K562 (cell line): ENCODE measurements at regions not wholly inside any gene's neighbourhood (a gene's known extent, or its start where the extent isn't known, plus 50 kb on each side); places are given as distances from the start of the nearest gene placed in this dataset.

Experiments used
- ATAC-seq: fragments of 200-7000 bp; cut with Tn5 transposase; 3 replicates; pipeline ENCODE4 v1.9.1; 2020; ENCODE audit warnings: moderate library complexity
- BruUV-seq: library from RNA; stranded (reverse); fragments of 400-500 nt; replicated peaks from 2 replicates; lab custom pipeline; 2021; lab: Mats Ljungman, UMichigan
- CTCF ChIA-PET: fragments of 300-600 bp; formaldehyde crosslinking; extraction: SDS; loops from one replicate; lab custom pipeline; 2021; ENCODE audit warnings: low intra/inter-chr PET ratio; lab: Yijun Ruan, JAX
- POLR2A ChIA-PET: fragments of 300-600, 350-650 bp; sonication (Branson Sonifier 250); formaldehyde crosslinking; extraction: SDS; loops from one replicate; lab custom pipeline; 2021; ENCODE audit warnings: antibody characterized with exemption, inconsistent platforms; lab: Yijun Ruan, JAX
- DNase-seq, 4 experiments: peaks; one replicate each; pipeline versions ENCODE4 v3.0.0 to v3.0.0-alpha.2; 2011 to 2018; ENCODE audit warnings: low spot score in 3 of 4, mixed read lengths in 3 of 4; ENCODE audit errors: extremely low read depth in 1 of 4
- FAIRE-seq: peaks from 2 replicates; lab custom pipeline; 2011; peaks lifted over from hg19 to GRCh38; lab: Jason Lieb, UNC
- H2AFZ ChIP-seq: 2 replicates; pipeline ENCODE4 v1.6.0; 2011; ENCODE audit warnings: low read depth, low read length, control low read depth, inconsistent platforms
- H3K27ac ChIP-seq: fragments of 200-600 bp; 3 replicates; pipeline ENCODE4 v1.8.0; 2011; ENCODE audit warnings: low read depth, mild to moderate bottlenecking, control low read depth, inconsistent platforms, low read length, moderate library complexity, mixed read lengths; ENCODE audit errors: extremely low read depth
- H3K27me3 ChIP-seq, 2 experiments: fragments of 300-600 bp in 1 of 2; 2 replicates in 1 of 2; 3 replicates in 1 of 2; pipeline versions ENCODE4 v1.6.0 to v1.8.0; 2011; ENCODE audit warnings: inconsistent platforms in 2 of 2, low read length in 2 of 2, mild to moderate bottlenecking in 1 of 2, mixed read lengths in 1 of 2, moderate library complexity in 1 of 2; ENCODE audit not compliant: control insufficient read depth in 2 of 2, insufficient read depth in 2 of 2
- H3K36me3 ChIP-seq: fragments of 300-600 bp; 3 replicates; pipeline ENCODE4 v1.8.0; 2011; ENCODE audit warnings: mild to moderate bottlenecking, low read length, inconsistent platforms; ENCODE audit not compliant: control insufficient read depth, insufficient read depth
- H3K4me1 ChIP-seq, 2 experiments: fragments of 200-600 bp in 1 of 2; replicated peaks in 1 of 2; 2 replicates in 1 of 2; 3 replicates in 1 of 2; pipeline versions ENCODE4 v1.5.1 to v1.8.0; 2011; ENCODE audit warnings: inconsistent platforms in 2 of 2, low read length in 2 of 2, mild to moderate bottlenecking in 1 of 2, mixed read lengths in 1 of 2, moderate library complexity in 1 of 2; ENCODE audit not compliant: control insufficient read depth in 2 of 2, insufficient read depth in 2 of 2
- H3K4me2 ChIP-seq: 2 replicates; pipeline ENCODE4 v1.6.1; 2011; ENCODE audit warnings: low read length, control low read depth, inconsistent platforms, mixed read lengths; ENCODE audit not compliant: insufficient read depth
- H3K4me3 ChIP-seq: fragments of 200-600 bp; sonication (generic), shearing (Covaris generic); 2 replicates; pipeline ENCODE4 v1.5.1; 2016; ENCODE audit warnings: control low read depth, inconsistent platforms
- H3K79me2 ChIP-seq: fragments of 200-600 bp; 3 replicates; pipeline ENCODE4 v1.8.0; 2011; ENCODE audit warnings: low read length, inconsistent platforms; ENCODE audit not compliant: control insufficient read depth, insufficient read depth
- H3K9ac ChIP-seq, 2 experiments: 2 replicates each; pipeline versions ENCODE4 v1.6.0 to v1.6.1; 2011; ENCODE audit warnings: low read depth in 2 of 2, low read length in 2 of 2, control low read depth in 1 of 2, inconsistent platforms in 1 of 2, mild to moderate bottlenecking in 1 of 2, mixed read lengths in 1 of 2; ENCODE audit not compliant: insufficient read depth in 1 of 2
- H3K9me1 ChIP-seq: one replicate; pipeline ENCODE4 v1.6.0; 2011; ENCODE audit warnings: inconsistent platforms, mild to moderate bottlenecking, low read length, moderate library complexity; ENCODE audit not compliant: control insufficient read depth, insufficient read depth
- H3K9me3 ChIP-seq: replicated peaks from 2 replicates; pipeline ENCODE4 v1.5.1; 2011; ENCODE audit warnings: low read depth, low read length, inconsistent platforms; ENCODE audit not compliant: control insufficient read depth, insufficient read depth
- H4K20me1 ChIP-seq: replicated peaks from 2 replicates; pipeline ENCODE4 v1.6.1; 2011; ENCODE audit warnings: low read length, inconsistent platforms, mixed read lengths; ENCODE audit not compliant: control insufficient read depth, insufficient read depth
- FOXA1 ChIP-seq: fragments of 450-650 bp; IDR thresholded peaks from 2 replicates; pipeline ENCODE4 v1.6.1; 2016; ENCODE audit warnings: mild to moderate bottlenecking, borderline replicate concordance
- RBFOX2 ChIP-seq: fragments of 200-400 bp; formaldehyde crosslinking; IDR thresholded peaks from 2 replicates; pipeline ENCODE4 v1.6.1; 2017; ENCODE audit warnings: low read depth, mild to moderate bottlenecking, low read length, moderate library complexity
- SPI1 ChIP-seq: IDR thresholded peaks from 2 replicates; pipeline ENCODE4 v1.6.1; 2011; ENCODE audit warnings: low read depth, low read length, control low read depth, borderline replicate concordance
- YY1 ChIP-seq, 3 experiments: IDR thresholded peaks; 2 replicates each; pipeline ENCODE4 v1.6.1; 2011; ENCODE audit warnings: low read length in 2 of 3, mild to moderate bottlenecking in 2 of 3, moderate library complexity in 2 of 3, borderline replicate concordance in 1 of 3, control low read depth in 1 of 3, low read depth in 1 of 3; ENCODE audit not compliant: insufficient read depth in 3 of 3, insufficient replicate concordance in 2 of 3, control insufficient read depth in 1 of 3, insufficient read length in 1 of 3; ENCODE audit errors: extremely low read depth in 1 of 3
- ZBTB12 ChIP-seq: fragments of 250-450 bp; sonication (Bioruptor Pico); IDR thresholded peaks from 2 replicates; pipeline ENCODE4 v1.4.0; 2020
- ZKSCAN3 ChIP-seq: fragments of 250-450 bp; sonication (Bioruptor Pico); IDR thresholded peaks from 2 replicates; pipeline ENCODE4 v1.4.0; 2020
- ZNF143 ChIP-seq: sonication (generic); formaldehyde crosslinking; IDR thresholded peaks from 2 replicates; pipeline ENCODE4 v1.9.0; 2022; ENCODE audit warnings: mild to moderate bottlenecking, missing genetic modification reagents
- WGBS: fragments of 100-300 bp; shearing (Covaris generic); methylation state at CpG from one replicate; pipeline ENCODE4 v1.1.6; 2016; ENCODE audit warnings: low coverage, mixed read lengths; ENCODE audit not compliant: insufficient coverage; ENCODE audit errors: missing lambda C conversion rate; 5-methylcytosine and 5-hydroxymethylcytosine counted together
- in situ Hi-C: fragments of 300-500 bp; cut with MboI; formaldehyde crosslinking; loops from 4 replicates; pipeline ENCODE4 v1.15.0; 2018; ENCODE audit warnings: inconsistent platforms, mixed read lengths
- intact Hi-C: fragments of 100-400 bp; cut with micrococcal nuclease; formaldehyde crosslinking; loops from 2 replicates; pipeline ENCODE4 v1.14.2; 2022
- TF ChIP-seq, protein P1 (sequence below): fragments of 200-800 bp; sonication (Bioruptor generic); IDR thresholded peaks from 2 replicates; pipeline ENCODE4 v1.6.1; 2017; ENCODE audit warnings: missing genetic modification characterization, missing compliant biosample characterization

DNA sequence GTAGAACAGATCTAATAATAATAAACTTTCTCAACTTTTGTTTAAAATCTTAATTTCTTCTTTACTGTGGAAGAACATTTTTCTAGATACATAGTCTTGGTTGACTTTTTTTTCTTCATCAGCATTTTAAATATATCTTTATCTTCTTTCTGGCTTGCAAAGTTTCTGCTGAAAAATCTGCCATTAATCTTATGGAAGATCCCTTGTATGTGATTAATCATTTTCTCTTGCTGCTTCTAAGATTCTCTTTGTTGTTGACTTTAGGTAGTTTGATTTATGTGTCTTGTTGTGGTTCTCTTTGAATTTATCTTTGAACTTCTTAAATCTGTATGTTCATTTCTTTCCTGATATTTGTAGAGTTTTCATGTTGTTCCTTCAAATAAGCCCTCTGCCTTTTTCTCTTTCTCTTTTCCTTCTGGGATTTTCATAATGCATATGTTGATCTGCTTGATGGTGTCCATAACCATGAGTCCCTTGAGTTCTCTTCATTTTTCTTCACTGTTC is 657.6 kb upstream of the CXADR start (continued):
- no peak for TF ChIP-seq FOXA1
- no peak for TF ChIP-seq YY1 (IDR thresholded peaks at IDR 0.05; ENCODE audit: borderline replicate concordance in 1 of 3, control insufficient read depth in 1 of 3, extremely low read depth in 1 of 3, insufficient read depth in 3 of 3, insufficient read length in 1 of 3, insufficient replicate concordance in 2 of 3, low read depth in 1 of 3, low read length in 2 of 3)
- TF ChIP-seq RBFOX2, result no peak
- TF ChIP-seq, protein P1, sequence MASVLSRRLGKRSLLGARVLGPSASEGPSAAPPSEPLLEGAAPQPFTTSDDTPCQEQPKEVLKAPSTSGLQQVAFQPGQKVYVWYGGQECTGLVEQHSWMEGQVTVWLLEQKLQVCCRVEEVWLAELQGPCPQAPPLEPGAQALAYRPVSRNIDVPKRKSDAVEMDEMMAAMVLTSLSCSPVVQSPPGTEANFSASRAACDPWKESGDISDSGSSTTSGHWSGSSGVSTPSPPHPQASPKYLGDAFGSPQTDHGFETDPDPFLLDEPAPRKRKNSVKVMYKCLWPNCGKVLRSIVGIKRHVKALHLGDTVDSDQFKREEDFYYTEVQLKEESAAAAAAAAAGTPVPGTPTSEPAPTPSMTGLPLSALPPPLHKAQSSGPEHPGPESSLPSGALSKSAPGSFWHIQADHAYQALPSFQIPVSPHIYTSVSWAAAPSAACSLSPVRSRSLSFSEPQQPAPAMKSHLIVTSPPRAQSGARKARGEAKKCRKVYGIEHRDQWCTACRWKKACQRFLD (CRISPR knock-in tag), result no peak
- TF ChIP-seq ZKSCAN3, result no peak
- TF ChIP-seq ZBTB12 (CRISPR knock-in tag), result no peak
- no peak for TF ChIP-seq SPI1

DNA sequence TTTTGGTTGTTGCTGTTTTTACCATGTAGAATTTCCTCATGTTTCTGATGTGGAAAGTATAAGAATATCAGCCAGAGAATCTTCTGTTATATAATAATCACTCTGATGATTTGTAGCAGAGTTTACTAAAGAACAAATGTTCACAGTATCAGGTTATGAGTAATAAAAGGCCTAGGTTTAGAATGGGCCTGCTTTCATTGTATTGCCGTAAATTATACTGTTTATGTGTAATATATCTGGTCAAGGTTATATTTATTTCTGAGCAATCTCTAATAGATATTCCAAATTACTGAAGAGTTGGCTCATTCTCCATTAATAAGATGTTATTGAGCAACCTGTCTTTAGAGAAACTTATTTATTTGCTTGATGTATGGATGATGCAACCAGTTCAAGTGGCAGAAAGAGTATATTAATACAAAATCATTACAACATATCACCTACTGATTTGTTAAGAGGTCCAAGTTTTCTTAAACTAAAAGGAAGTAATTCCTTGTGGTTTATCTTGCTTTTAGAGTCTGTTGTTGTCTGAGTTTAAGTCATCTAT is 649.4 kb upstream of the CXADR start:
- CTCF ChIA-PET, result no interaction called here
- intact Hi-C loops (no loop called here), in situ Hi-C loops (no loop called here)
- H3K4me1 ChIP-seq, result no peaks in the 10 kb centered on the region
- POLR2A ChIA-PET, result no interaction called here
- H3K9me1 ChIP-seq, result no peaks in the 10 kb centered on the region
- no peak overlapping the region for H2AFZ ChIP-seq
- no peak overlapping the region for H3K27ac ChIP-seq
- no peak for ATAC-seq
- H3K9me3 ChIP-seq, result no peaks in the 10 kb centered on the region
- no peak overlapping the region for H3K9ac ChIP-seq
- BruUV-seq, result no TSS peak
- 0% methylated on average over 1 of the region's 1 CpG for WGBS
- no peaks in the 10 kb centered on the region for H4K20me1 ChIP-seq
- no peak for DNase-seq
- H3K4me2 ChIP-seq, result no peak overlapping the region
- no peaks in the 10 kb centered on the region for H3K27me3 ChIP-seq
- FAIRE-seq, result no peak
- no peaks in the 10 kb centered on the region for H3K36me3 ChIP-seq
- no peaks in the 10 kb centered on the region for H3K79me2 ChIP-seq
- no peak for TF ChIP-seq ZNF143
- no peak overlapping the region for H3K4me3 ChIP-seq
